Endothelial cell of umbilical vein (primary cell): ENCODE measurements at regions not wholly inside any gene's neighbourhood (a gene's known extent, or its start where the extent isn't known, plus 50 kb on each side); places are given as distances from the start of the nearest gene placed in this dataset.

Experiments
- EZH2 ChIP-seq: IDR thresholded peaks from 2 replicates; pipeline ENCODE4 v1.6.1; 2012; ENCODE audit warnings: borderline replicate concordance, low read depth, mild to moderate bottlenecking, moderate library complexity, low read length, inconsistent platforms; ENCODE audit not compliant: severe bottlenecking
- FOS ChIP-seq: IDR thresholded peaks from 2 replicates; pipeline ENCODE4 v1.6.1; 2011; ENCODE audit warnings: mild to moderate bottlenecking, low read length, moderate library complexity, borderline replicate concordance; ENCODE audit not compliant: insufficient read depth
- GATA2 ChIP-seq: IDR thresholded peaks from 2 replicates; pipeline ENCODE4 v1.7.0; 2011; ENCODE audit warnings: low read depth, mild to moderate bottlenecking, moderate library complexity, mixed read lengths, low read length; ENCODE audit not compliant: insufficient read length, insufficient read depth
- JUN ChIP-seq: IDR thresholded peaks from 2 replicates; pipeline ENCODE4 v1.6.1; 2011; ENCODE audit warnings: borderline replicate concordance, low read depth; ENCODE audit not compliant: insufficient read length, insufficient read depth
- MYC ChIP-seq: IDR thresholded peaks from one replicate; pipeline ENCODE4 v1.6.1; 2011; ENCODE audit warnings: mild to moderate bottlenecking, low read depth, low read length
- POLR2A ChIP-seq: IDR thresholded peaks from 2 replicates; pipeline ENCODE4 v1.6.1; 2012; ENCODE audit warnings: low read depth, mild to moderate bottlenecking, control low read depth, low read length
- POLR2AphosphoS5 ChIP-seq: IDR thresholded peaks from 2 replicates; pipeline ENCODE4 v1.6.1; 2012; ENCODE audit warnings: low read depth, mild to moderate bottlenecking, control low read depth, low read length, moderate library complexity; ENCODE audit not compliant: insufficient read depth
- TF ChIP-seq, protein P1 (sequence below), 2 donors: IDR thresholded peaks; 1 replicate in 1 of 2; 2 replicates in 1 of 2; pipeline ENCODE4 v1.5.1; 2011; ENCODE audit warnings: low read length in 2 of 2, mild to moderate bottlenecking in 2 of 2, moderate library complexity in 2 of 2, control low read depth in 1 of 2, inconsistent platforms in 1 of 2, low read depth in 1 of 2; ENCODE audit not compliant: insufficient read depth in 1 of 2; ENCODE audit errors: extremely low read depth in 1 of 2
- TF ChIP-seq, protein P2 (sequence below): IDR thresholded peaks from 2 replicates; pipeline ENCODE4 v1.6.1; 2011; ENCODE audit not compliant: insufficient read depth, insufficient read length

DNA sequence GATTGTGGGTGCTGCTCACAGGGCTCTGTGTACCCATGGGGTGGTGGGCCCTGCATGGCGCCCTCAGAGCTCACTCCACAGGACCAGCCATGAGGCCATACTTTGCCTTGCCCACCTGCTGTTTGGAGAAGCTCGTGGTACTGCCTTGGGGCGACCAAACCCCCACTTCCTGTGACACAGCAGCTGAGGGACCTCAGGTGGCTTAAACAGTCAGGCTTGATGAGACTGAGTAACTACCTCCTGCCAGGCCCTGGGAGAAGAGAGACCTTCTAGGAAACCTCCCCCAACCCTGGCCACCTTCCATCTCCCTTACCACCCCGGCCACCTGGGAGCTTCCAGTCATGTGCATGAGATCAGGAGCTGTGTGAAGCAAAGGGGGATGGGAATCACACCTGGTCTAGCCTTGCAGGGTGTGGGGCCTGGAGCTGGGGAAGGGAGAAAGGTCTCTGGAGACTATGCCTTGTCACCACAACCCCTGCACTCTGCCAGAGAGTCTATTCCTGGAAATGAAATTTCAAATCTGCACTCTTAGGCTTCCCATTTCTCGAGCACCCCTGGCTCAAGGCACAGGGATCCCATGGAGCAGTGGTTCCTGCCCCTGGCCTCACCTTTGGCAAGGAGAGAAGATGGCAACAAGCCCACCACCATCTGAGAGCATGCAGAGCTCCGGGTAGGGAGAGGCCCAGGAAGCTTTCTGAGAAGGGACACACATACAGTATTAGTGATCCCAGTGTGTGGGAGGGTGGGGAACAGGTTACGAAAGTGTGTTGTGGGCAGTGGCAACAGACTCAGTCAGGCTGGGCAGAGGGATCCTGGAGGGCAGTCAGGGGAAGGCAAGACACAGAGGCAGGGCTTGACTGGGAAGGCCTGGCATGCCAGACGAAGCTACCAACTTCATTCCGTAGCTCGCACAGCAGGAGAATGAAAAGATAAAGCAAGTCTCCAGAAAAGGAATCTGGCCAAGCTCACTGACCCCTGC lies 125.0 kb downstream of the URI1 start:
- TF ChIP-seq, protein P1, sequence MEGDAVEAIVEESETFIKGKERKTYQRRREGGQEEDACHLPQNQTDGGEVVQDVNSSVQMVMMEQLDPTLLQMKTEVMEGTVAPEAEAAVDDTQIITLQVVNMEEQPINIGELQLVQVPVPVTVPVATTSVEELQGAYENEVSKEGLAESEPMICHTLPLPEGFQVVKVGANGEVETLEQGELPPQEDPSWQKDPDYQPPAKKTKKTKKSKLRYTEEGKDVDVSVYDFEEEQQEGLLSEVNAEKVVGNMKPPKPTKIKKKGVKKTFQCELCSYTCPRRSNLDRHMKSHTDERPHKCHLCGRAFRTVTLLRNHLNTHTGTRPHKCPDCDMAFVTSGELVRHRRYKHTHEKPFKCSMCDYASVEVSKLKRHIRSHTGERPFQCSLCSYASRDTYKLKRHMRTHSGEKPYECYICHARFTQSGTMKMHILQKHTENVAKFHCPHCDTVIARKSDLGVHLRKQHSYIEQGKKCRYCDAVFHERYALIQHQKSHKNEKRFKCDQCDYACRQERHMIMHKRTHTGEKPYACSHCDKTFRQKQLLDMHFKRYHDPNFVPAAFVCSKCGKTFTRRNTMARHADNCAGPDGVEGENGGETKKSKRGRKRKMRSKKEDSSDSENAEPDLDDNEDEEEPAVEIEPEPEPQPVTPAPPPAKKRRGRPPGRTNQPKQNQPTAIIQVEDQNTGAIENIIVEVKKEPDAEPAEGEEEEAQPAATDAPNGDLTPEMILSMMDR (IDR thresholded peaks at IDR 0.05; ENCODE audit: extremely low read depth in 1 of 2, insufficient read depth in 1 of 2, low read depth in 1 of 2, low read length in 2 of 2), result no peak
- TF ChIP-seq, protein P2, sequence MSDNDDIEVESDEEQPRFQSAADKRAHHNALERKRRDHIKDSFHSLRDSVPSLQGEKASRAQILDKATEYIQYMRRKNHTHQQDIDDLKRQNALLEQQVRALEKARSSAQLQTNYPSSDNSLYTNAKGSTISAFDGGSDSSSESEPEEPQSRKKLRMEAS, result no peak
- TF ChIP-seq POLR2AphosphoS5, result no peak
- no peak for TF ChIP-seq POLR2A
- no peak for TF ChIP-seq EZH2
- TF ChIP-seq MYC, result no peak
- TF ChIP-seq JUN, result no peak
- no peak for TF ChIP-seq FOS
- TF ChIP-seq GATA2, result no peak
